ENCODE measurements at regions not wholly inside any gene's neighbourhood (a gene's known extent, or its start where the extent isn't known, plus 50 kb on each side); places are given as distances from the start of the nearest gene placed in this dataset.
A peak's percentile ranks its signal among the peaks of the same experiment; 100 is the strongest.
"Not testable (repeated sequence)": the region's sequence is repeated elsewhere in the genome, so short reads cannot be mapped to it uniquely, and the experiment has no call there.

GRCh38 chr21:23899561-23899960, 1707.7 kb downstream of the MRPL39 start:
- no peak for DNase-seq

GRCh38 chr21:23890652-23891051, 1716.6 kb downstream of the MRPL39 start:
- no peak for DNase-seq

- DNase-seq = no peak
These were observed 1719.5 kb downstream of the MRPL39 start for GRCh38 chr21:23887725-23888306.

- DNase-seq = no peak
These were observed 1720.2 kb downstream of the MRPL39 start for GRCh38 chr21:23886828-23887724.

- DNase-seq = no peak
These were observed 1725.5 kb downstream of the MRPL39 start for GRCh38 chr21:23881783-23882182.

GRCh38 chr21:23876925-23877558, 1730.2 kb downstream of the MRPL39 start:
- DNase-seq = no peak

- DNase-seq = no peak
These were observed 1733.0 kb downstream of the MRPL39 start for GRCh38 chr21:23874271-23874670.

GRCh38 chr21:23861911-23862504, 1745.3 kb downstream of the MRPL39 start:
- no peak for DNase-seq

- DNase-seq = no peak
These were observed 1748.4 kb downstream of the MRPL39 start for GRCh38 chr21:23858878-23859277.

- DNase-seq = peak; percentile 36 to 60 (median 40)
These were observed 1753.4 kb downstream of the MRPL39 start for GRCh38 chr21:23853796-23854379.

GRCh38 chr21:23837564-23837963, 1769.7 kb downstream of the MRPL39 start:
- no peak for DNase-seq

- DNase-seq = no peak
These were observed 1784.5 kb downstream of the MRPL39 start for GRCh38 chr21:23822760-23823159.

GRCh38 chr21:23817337-23817736, 1789.9 kb downstream of the MRPL39 start:
- no peak for DNase-seq

- no peak for DNase-seq
These were observed 1794.8 kb downstream of the MRPL39 start for GRCh38 chr21:23812485-23812884.

GRCh38 chr21:23811805-23812204, 1795.5 kb downstream of the MRPL39 start:
- no peak for DNase-seq

- no peak for DNase-seq
These were observed 1797.7 kb downstream of the MRPL39 start for GRCh38 chr21:23809573-23809972.

GRCh38 chr21:23806966-23807548, 1800.2 kb downstream of the MRPL39 start:
- DNase-seq = not testable (repeated sequence)

- no peak for DNase-seq
These were observed 1802.4 kb downstream of the MRPL39 start for GRCh38 chr21:23804866-23805265.

- no peak for DNase-seq
These were observed 1806.0 kb downstream of the MRPL39 start for GRCh38 chr21:23801292-23801691.

GRCh38 chr21:23799376-23799775, 1807.9 kb downstream of the MRPL39 start:
- no peak for DNase-seq

- no peak for DNase-seq
These were observed 1815.0 kb downstream of the MRPL39 start for GRCh38 chr21:23792300-23792699.

- DNase-seq = no peak
These were observed 1817.4 kb downstream of the MRPL39 start for GRCh38 chr21:23789864-23790263.

Data from muscle of back (tissue), 3 donors.